HG03064 (cell line): ENCODE measurements at regions not wholly inside any gene's neighbourhood (a gene's known extent, or its start where the extent isn't known, plus 50 kb on each side); places are given as distances from the start of the nearest gene placed in this dataset.

ENCODE experiments used
- ATAC-seq: cut with Tn5 transposase; IDR thresholded peaks from one replicate; pipeline ENCODE4 v1.9.1; 2021; ENCODE audit warnings: low read depth; ENCODE audit not compliant: unreplicated experiment

GRCh38 chr3:30290479-30290878, 315.9 kb upstream of the TGFBR2 start:
- ATAC-seq: no peak

- ATAC-seq: no peak
These were observed 314.1 kb upstream of the TGFBR2 start for GRCh38 chr3:30292192-30292893.

- no peak for ATAC-seq
These were observed 312.7 kb upstream of the TGFBR2 start for GRCh38 chr3:30293621-30294240.

- ATAC-seq: no peak
These were observed 312.1 kb upstream of the TGFBR2 start for GRCh38 chr3:30294241-30294667.

- no peak for ATAC-seq
These were observed 309.3 kb upstream of the TGFBR2 start for GRCh38 chr3:30297112-30297511.

GRCh38 chr3:30299674-30300385, 306.6 kb upstream of the TGFBR2 start:
- ATAC-seq: no peak

GRCh38 chr3:30300809-30301208, 305.6 kb upstream of the TGFBR2 start:
- no peak for ATAC-seq

- ATAC-seq: no peak
These were observed 304.4 kb upstream of the TGFBR2 start for GRCh38 chr3:30302027-30302426.

- no peak for ATAC-seq
These were observed 302.6 kb upstream of the TGFBR2 start for GRCh38 chr3:30303770-30304169.

- ATAC-seq: no peak
These were observed 301.4 kb upstream of the TGFBR2 start for GRCh38 chr3:30305021-30305420.

GRCh38 chr3:30306896-30307295, 299.5 kb upstream of the TGFBR2 start:
- no peak for ATAC-seq

- ATAC-seq: no peak
These were observed 298.9 kb upstream of the TGFBR2 start for GRCh38 chr3:30307372-30307950.

GRCh38 chr3:30308131-30308530, 298.3 kb upstream of the TGFBR2 start:
- no peak for ATAC-seq

- no peak for ATAC-seq
These were observed 296.1 kb upstream of the TGFBR2 start for GRCh38 chr3:30309961-30310954.

- ATAC-seq: no peak
These were observed 294.6 kb upstream of the TGFBR2 start for GRCh38 chr3:30311781-30312180.

GRCh38 chr3:30313840-30314239, 292.6 kb upstream of the TGFBR2 start:
- no peak for ATAC-seq

- no peak for ATAC-seq
These were observed 291.6 kb upstream of the TGFBR2 start for GRCh38 chr3:30314757-30315325.

GRCh38 chr3:30315447-30315846, 291.0 kb upstream of the TGFBR2 start:
- ATAC-seq: no peak

- ATAC-seq: no peak
These were observed 288.8 kb upstream of the TGFBR2 start for GRCh38 chr3:30317561-30317960.

GRCh38 chr3:30318110-30318509, 288.3 kb upstream of the TGFBR2 start:
- ATAC-seq: no peak
